Smooth muscle cell (in vitro differentiated cells): ENCODE measurements at regions not wholly inside any gene's neighbourhood (a gene's known extent, or its start where the extent isn't known, plus 50 kb on each side); places are given as distances from the start of the nearest gene placed in this dataset.

Experiments
- DNase-seq: peaks from one replicate; lab custom pipeline; 2025; ENCODE audit not compliant: unreplicated experiment; lab: John Stamatoyannopoulos, UW
- H2AFZ ChIP-seq: fragments of 200-600 bp; sonication (generic); 2 replicates; pipeline ENCODE4 v1.6.0; 2016; ENCODE audit warnings: antibody characterized with exemption, low read depth, mild to moderate bottlenecking
- H3F3A ChIP-seq: fragments of 200-600 bp; sonication (generic); 2 replicates; pipeline ENCODE4 v1.6.0; 2017; ENCODE audit warnings: antibody characterized with exemption, low read depth
- H3K27ac ChIP-seq: fragments of 200-600 bp; sonication (generic); 2 replicates; pipeline ENCODE4 v1.5.1; 2016; ENCODE audit warnings: low read depth, mild to moderate bottlenecking
- H3K27me3 ChIP-seq: fragments of 200-600 bp; sonication (generic); 2 replicates; pipeline ENCODE4 v1.6.1; 2016; ENCODE audit warnings: low read depth, mild to moderate bottlenecking
- H3K36me3 ChIP-seq: fragments of 200-600 bp; sonication (generic); 2 replicates; pipeline ENCODE4 v1.5.1; 2016; ENCODE audit warnings: low read depth
- H3K4me1 ChIP-seq: fragments of 200-600 bp; sonication (generic); 2 replicates; pipeline ENCODE4 v1.5.1; 2016; ENCODE audit warnings: low read depth
- H3K4me2 ChIP-seq: fragments of 200-600 bp; sonication (generic); 2 replicates; pipeline ENCODE4 v1.6.0; 2016; ENCODE audit warnings: mild to moderate bottlenecking
- H3K4me3 ChIP-seq: fragments of 200-600 bp; sonication (generic); 2 replicates; pipeline ENCODE4 v1.5.1; 2016; ENCODE audit warnings: mild to moderate bottlenecking
- H3K79me2 ChIP-seq: fragments of 200-600 bp; sonication (generic); 2 replicates; pipeline ENCODE4 v1.6.0; 2016; ENCODE audit warnings: low read depth, mild to moderate bottlenecking
- H3K9ac ChIP-seq: fragments of 200-600 bp; sonication (generic); 2 replicates; pipeline ENCODE4 v1.6.0; 2016; ENCODE audit warnings: low read depth
- H3K9me3 ChIP-seq: fragments of 200-600 bp; sonication (generic); replicated peaks from 2 replicates; pipeline ENCODE4 v1.5.1; 2016; ENCODE audit warnings: low read depth
- H4K20me1 ChIP-seq: fragments of 200-600 bp; sonication (generic); 2 replicates; pipeline ENCODE4 v1.6.0; 2016; ENCODE audit warnings: low read depth
- CTCF ChIP-seq: fragments of 200-600 bp; sonication (generic); IDR thresholded peaks from 2 replicates; pipeline ENCODE4 v1.5.1; 2017; ENCODE audit warnings: borderline replicate concordance, mild to moderate bottlenecking, antibody characterized with exemption; ENCODE audit not compliant: insufficient read depth, poor library complexity, severe bottlenecking
- WGBS: methylation state at CpG from one replicate; pipeline ENCODE4 v1.1.7; 2016; ENCODE audit warnings: low lambda C conversion rate; 5-methylcytosine and 5-hydroxymethylcytosine counted together

GRCh38 chr2:146867477-146867986 is 977.3 kb upstream of the ACVR2A start:
- no peaks in the 10 kb centered on the region for H3K4me1 ChIP-seq
- no peaks in the 10 kb centered on the region for H3K36me3 ChIP-seq
- H3K79me2 ChIP-seq = no peaks in the 10 kb centered on the region
- H3K27ac ChIP-seq = no peak overlapping the region
- no peak overlapping the region for H3K9ac ChIP-seq
- DNase-seq = no peak
- no peaks in the 10 kb centered on the region for H3F3A ChIP-seq
- H3K27me3 ChIP-seq = no peaks in the 10 kb centered on the region
- H3K9me3 ChIP-seq = no peaks in the 10 kb centered on the region
- H4K20me1 ChIP-seq = no peaks in the 10 kb centered on the region
- TF ChIP-seq CTCF = no peak
- no peak overlapping the region for H2AFZ ChIP-seq
- no peak overlapping the region for H3K4me3 ChIP-seq
- no peak overlapping the region for H3K4me2 ChIP-seq
- WGBS = 72% methylated on average over 5 of the region's 5 CpGs

GRCh38 chr2:146853741-146854444 is 990.9 kb upstream of the ACVR2A start:
- Histone ChIP-seq H3K27me3 (no peaks in the 10 kb centered on the region), H3K4me2 (peak overlapping the region; percentile 60), H3K4me3 (no peak overlapping the region), H2AFZ (no peak overlapping the region), H3K9me3 (no peaks in the 10 kb centered on the region), H3K27ac (no peak overlapping the region), H3K9ac (no peak overlapping the region), H4K20me1 (no peaks in the 10 kb centered on the region), H3K36me3 (no peaks in the 10 kb centered on the region), H3F3A (no peaks in the 10 kb centered on the region), H3K4me1 (peaks cover 8% of the 10 kb centered on the region), H3K79me2 (no peaks in the 10 kb centered on the region)
- DNase-seq = no peak
- TF ChIP-seq CTCF = no peak
- 64% methylated on average over 2 of the region's 2 CpGs for WGBS

- Histone ChIP-seq H3K36me3 (no peaks in the 10 kb centered on the region), H3K4me2 (no peak overlapping the region), H3K4me1 (peaks cover 8% of the 10 kb centered on the region), H3K27me3 (no peaks in the 10 kb centered on the region), H2AFZ (no peak overlapping the region), H3K9me3 (no peaks in the 10 kb centered on the region), H3K79me2 (no peaks in the 10 kb centered on the region), H3K27ac (no peak overlapping the region), H3F3A (no peaks in the 10 kb centered on the region), H3K4me3 (no peak overlapping the region), H4K20me1 (no peaks in the 10 kb centered on the region), H3K9ac (no peak overlapping the region)
- no peak for DNase-seq
- no peak for TF ChIP-seq CTCF
- 77% methylated on average over 1 of the region's 1 CpG for WGBS
Observed at GRCh38 chr2:146852661-146853060, 992.2 kb upstream of the ACVR2A start.

- no peak for TF ChIP-seq CTCF
- Histone ChIP-seq H3K4me2 (no peak overlapping the region), H3K27me3 (no peaks in the 10 kb centered on the region), H3K79me2 (no peaks in the 10 kb centered on the region), H3K36me3 (no peaks in the 10 kb centered on the region), H3K4me1 (peaks cover 8% of the 10 kb centered on the region), H3F3A (no peaks in the 10 kb centered on the region), H4K20me1 (no peaks in the 10 kb centered on the region), H3K27ac (no peak overlapping the region), H3K4me3 (no peak overlapping the region), H3K9ac (no peak overlapping the region), H2AFZ (no peak overlapping the region), H3K9me3 (no peaks in the 10 kb centered on the region)
- 83% methylated on average over 3 of the region's 3 CpGs for WGBS
- DNase-seq = no peak
Observed at GRCh38 chr2:146850746-146851145, 994.1 kb upstream of the ACVR2A start.
